ENCODE measurements at regions not wholly inside any gene's neighbourhood (a gene's known extent, or its start where the extent isn't known, plus 50 kb on each side); places are given as distances from the start of the nearest gene placed in this dataset.

DNA sequence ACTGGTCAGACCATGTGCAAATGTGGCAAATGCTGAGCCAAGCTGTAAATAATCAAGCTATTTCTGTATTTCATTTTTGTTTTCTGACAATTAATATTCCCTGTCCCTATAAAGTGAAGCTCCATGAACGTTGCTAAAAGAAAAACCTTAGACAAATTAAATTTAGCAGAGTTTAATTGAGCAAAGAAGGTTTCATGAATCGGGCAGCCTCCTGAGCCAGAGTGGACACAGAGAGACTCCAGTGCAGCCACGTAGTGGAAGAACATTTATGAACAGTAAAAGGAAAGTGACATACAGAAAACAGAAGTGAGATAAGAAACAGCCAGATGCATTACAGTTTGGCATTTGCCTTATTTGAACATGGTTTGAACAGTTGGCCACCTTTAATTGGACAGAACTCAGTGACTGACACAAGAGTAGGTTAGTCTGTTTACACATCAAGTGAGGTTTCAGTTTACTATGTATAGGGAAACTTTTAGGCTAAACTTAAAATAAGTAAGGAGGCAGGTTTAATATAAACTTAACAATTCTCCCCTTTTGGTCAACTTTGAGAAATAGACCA is 69.7 kb downstream of the UFM1 start:
- intact Hi-C loops (cut with DNase I; ENCODE audit: low total_unique reads), result no loop called here
- no peak for DNase-seq
- H3K4me1 ChIP-seq, result peaks cover 0 to 8% (median 1%) of the 10 kb centered on the region in 6 donors
- H3K27me3 ChIP-seq (replicated peaks in 1 of 7), result no peaks in the 10 kb centered on the region
- H3K27ac ChIP-seq, result no peak overlapping the region
- H3K9me3 ChIP-seq, result no peaks in the 10 kb centered on the region
- WGBS, 5 donors, result 36 to 79% (median 63%) methylated on average over 3 of the region's 3 CpGs
- TF ChIP-seq, protein P1, sequence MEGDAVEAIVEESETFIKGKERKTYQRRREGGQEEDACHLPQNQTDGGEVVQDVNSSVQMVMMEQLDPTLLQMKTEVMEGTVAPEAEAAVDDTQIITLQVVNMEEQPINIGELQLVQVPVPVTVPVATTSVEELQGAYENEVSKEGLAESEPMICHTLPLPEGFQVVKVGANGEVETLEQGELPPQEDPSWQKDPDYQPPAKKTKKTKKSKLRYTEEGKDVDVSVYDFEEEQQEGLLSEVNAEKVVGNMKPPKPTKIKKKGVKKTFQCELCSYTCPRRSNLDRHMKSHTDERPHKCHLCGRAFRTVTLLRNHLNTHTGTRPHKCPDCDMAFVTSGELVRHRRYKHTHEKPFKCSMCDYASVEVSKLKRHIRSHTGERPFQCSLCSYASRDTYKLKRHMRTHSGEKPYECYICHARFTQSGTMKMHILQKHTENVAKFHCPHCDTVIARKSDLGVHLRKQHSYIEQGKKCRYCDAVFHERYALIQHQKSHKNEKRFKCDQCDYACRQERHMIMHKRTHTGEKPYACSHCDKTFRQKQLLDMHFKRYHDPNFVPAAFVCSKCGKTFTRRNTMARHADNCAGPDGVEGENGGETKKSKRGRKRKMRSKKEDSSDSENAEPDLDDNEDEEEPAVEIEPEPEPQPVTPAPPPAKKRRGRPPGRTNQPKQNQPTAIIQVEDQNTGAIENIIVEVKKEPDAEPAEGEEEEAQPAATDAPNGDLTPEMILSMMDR (IDR thresholded peaks at IDR 0.05 in 8 of 11, conservative IDR thresholded peaks at IDR 0.05 in 3 of 11), result no peak
- H3K4me3 ChIP-seq, result no peak overlapping the region
- H3K36me3 ChIP-seq, result no peaks in the 10 kb centered on the region

- no peak overlapping the region for H3K4me3 ChIP-seq
- intact Hi-C loops (cut with DNase I; ENCODE audit: low total_unique reads), result no loop called here
- DNase-seq, result no peak
- 91 to 98% (median 96%) methylated on average over 5 of the region's 5 CpGs for WGBS, 5 donors
- no peaks in the 10 kb centered on the region for H3K4me1 ChIP-seq
- TF ChIP-seq POLR2AphosphoS5 (IDR thresholded peaks at IDR 0.05), result no peak
- no peak for TF ChIP-seq POLR2A (IDR thresholded peaks at IDR 0.05)
- TF ChIP-seq, protein P1 (IDR thresholded peaks at IDR 0.05 in 8 of 11, conservative IDR thresholded peaks at IDR 0.05 in 3 of 11), result no peak
- no peaks in the 10 kb centered on the region for H3K9me3 ChIP-seq
- H3K36me3 ChIP-seq, result no peaks in the 10 kb centered on the region
- H3K27ac ChIP-seq, result no peak overlapping the region
- H3K27me3 ChIP-seq (replicated peaks in 1 of 7), result no peaks in the 10 kb centered on the region
Observed at GRCh38 chr13:38421590-38422560, 72.2 kb downstream of the UFM1 start.

DNA sequence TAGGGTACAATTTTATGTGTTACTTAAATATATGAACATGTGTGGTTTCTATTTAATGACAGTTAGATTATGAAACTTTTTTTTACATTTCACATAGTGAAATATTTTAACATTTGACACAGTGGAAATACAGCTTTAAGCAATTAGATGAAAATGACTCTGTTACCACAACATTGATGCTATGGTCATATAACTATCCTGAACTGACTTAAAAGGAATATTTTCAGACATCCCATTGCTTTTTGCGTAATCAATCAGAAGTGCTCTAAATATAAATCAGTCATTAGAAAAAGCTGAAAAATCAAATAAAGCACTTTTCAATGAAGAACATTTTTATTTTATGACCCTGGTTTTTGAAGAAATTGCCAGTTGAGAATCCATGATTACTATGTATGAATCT is 80.3 kb downstream of the UFM1 start:
- H3K4me1 ChIP-seq, result no peaks in the 10 kb centered on the region
- H3K9me3 ChIP-seq, result peaks cover 0 to 3% (median 0%) of the 10 kb centered on the region in 8 donors
- intact Hi-C loops (cut with DNase I; ENCODE audit: low total_unique reads), result no loop called here
- H3K27ac ChIP-seq, result no peak overlapping the region
- TF ChIP-seq POLR2A (IDR thresholded peaks at IDR 0.05) (no peak), POLR2AphosphoS5 (IDR thresholded peaks at IDR 0.05) (no peak)
- TF ChIP-seq, protein P1 (IDR thresholded peaks at IDR 0.05 in 8 of 11, conservative IDR thresholded peaks at IDR 0.05 in 3 of 11), result no peak
- 88 to 97% (median 93%) methylated on average over 1 of the region's 1 CpG for WGBS, 5 donors
- DNase-seq, result no peak
- H3K27me3 ChIP-seq (replicated peaks in 1 of 7), result no peaks in the 10 kb centered on the region
- H3K4me3 ChIP-seq, result no peak overlapping the region
- no peaks in the 10 kb centered on the region for H3K36me3 ChIP-seq

GRCh38 chr13:38430796-38431195 is 81.1 kb downstream of the UFM1 start:
- no peaks in the 10 kb centered on the region for H3K27me3 ChIP-seq (replicated peaks in 1 of 7)
- TF ChIP-seq POLR2A (IDR thresholded peaks at IDR 0.05) (no peak), POLR2AphosphoS5 (IDR thresholded peaks at IDR 0.05) (no peak)
- TF ChIP-seq, protein P1 (IDR thresholded peaks at IDR 0.05 in 8 of 11, conservative IDR thresholded peaks at IDR 0.05 in 3 of 11), result no peak
- no peaks in the 10 kb centered on the region for H3K4me1 ChIP-seq
- no peak overlapping the region for H3K4me3 ChIP-seq
- H3K27ac ChIP-seq, result no peak overlapping the region
- WGBS, 5 donors, result 67 to 81% (median 77%) methylated on average over 1 of the region's 1 CpG
- peaks cover 0 to 3% (median 0%) of the 10 kb centered on the region in 8 donors for H3K9me3 ChIP-seq
- no peaks in the 10 kb centered on the region for H3K36me3 ChIP-seq
- intact Hi-C loops (cut with DNase I; ENCODE audit: low total_unique reads), result no loop called here
- DNase-seq, result no peak
